Heart left ventricle (tissue), 16 donors: ENCODE measurements at regions not wholly inside any gene's neighbourhood (a gene's known extent, or its start where the extent isn't known, plus 50 kb on each side); places are given as distances from the start of the nearest gene placed in this dataset.

Source experiments
- ATAC-seq, 4 donors: fragments of 200-7000 bp; cut with Tn5 transposase; one replicate each; pipeline ENCODE4 v1.9.1; 2020 to 2022; ENCODE audit warnings: moderate library complexity in 4 of 4, mild to moderate bottlenecking in 3 of 4, moderate number of reproducible peaks in 1 of 4
- DNase-seq, 5 donors: peaks; one replicate each; pipeline ENCODE4 v3.0.0-alpha.2; 2020
- H3K27ac ChIP-seq, 12 donors: fragments of 200-600 bp; sonication (generic) in 4 of 12; one replicate each; pipeline versions ENCODE4 v1.5.0 to v1.8.0; 2016 to 2022; ENCODE audit warnings: mild to moderate bottlenecking in 2 of 12
- H3K27me3 ChIP-seq, 9 donors: fragments of 200-600 bp; sonication (generic) in 2 of 9; one replicate each; pipeline versions ENCODE4 v1.5.1 to v1.8.0; 2016 to 2022; ENCODE audit warnings: mild to moderate bottlenecking in 3 of 9
- H3K36me3 ChIP-seq, 9 donors: fragments of 200-600 bp; sonication (generic) in 2 of 9; one replicate each; pipeline versions ENCODE4 v1.5.0 to v1.8.0; 2018 to 2022; ENCODE audit warnings: mild to moderate bottlenecking in 2 of 9
- H3K4me1 ChIP-seq, 12 donors: fragments of 200-600 bp; sonication (generic) in 4 of 12; one replicate each; pipeline versions ENCODE4 v1.5.0 to v1.8.0; 2016 to 2022; ENCODE audit warnings: mild to moderate bottlenecking in 3 of 12
- H3K4me3 ChIP-seq, 12 donors: fragments of 200-600 bp; sonication (generic) in 4 of 12; one replicate each; pipeline versions ENCODE4 v1.5.0 to v1.8.0; 2017 to 2022; ENCODE audit warnings: mild to moderate bottlenecking in 9 of 12, moderate library complexity in 4 of 12
- H3K9me3 ChIP-seq, 12 donors: fragments of 200-600 bp; sonication (generic) in 4 of 12; one replicate each; pipeline versions ENCODE4 v1.5.0 to v1.8.0; 2016 to 2022; ENCODE audit warnings: mild to moderate bottlenecking in 1 of 12
- POLR2A ChIP-seq, 2 donors: fragments of 450-650 bp; IDR thresholded peaks; one replicate each; pipeline ENCODE4 v1.6.1; 2017; ENCODE audit warnings: antibody characterized with exemption in 2 of 2, mild to moderate bottlenecking in 2 of 2, moderate library complexity in 2 of 2
- WGBS, 4 donors: extraction: QIAGEN DNeasy Blood & Tissue Kit in 2 of 4; methylation state at CpG; one replicate each; pipeline versions ENCODE4 v1.1.5 to v1.1.7; 2013 to 2018; 5-methylcytosine and 5-hydroxymethylcytosine counted together
- intact Hi-C, 10 donors: fragments of 100-400 bp; cut with DNase I; formaldehyde crosslinking; loops; one replicate each; pipeline versions ENCODE4 v1.11.1 to v1.14.2; 2022
- TF ChIP-seq, protein P1 (sequence below), 12 donors: fragments of 200-600 bp; sonication (generic) in 4 of 12; IDR thresholded peaks; one replicate each; pipeline versions ENCODE4 v1.5.0 to v1.8.0; 2018 to 2022; ENCODE audit warnings: antibody characterized with exemption in 12 of 12, mild to moderate bottlenecking in 5 of 12
- donor health status: ischemic (EF 13 %, LVEDD 7.1; RV severe dilation, severe dysfunction).
- donor health status: healthy with polysubstance abuse.
- donor health status: DM: no; HTN: yes; CAD: no.
- donor health status: DM: no; HTN: no; CAD: no.
- donor health status: ischemic (EF 25% LVEDD 6.9; RV normal size, moderate dysfunction).
- donor health status: ischemic (EF 25% LVEDD 5.7; RV mildly dilated, moderate dysfunction).
- donor health status: healthy.
- donor health status: DM: yes; HTN: yes; CAD: no.
- donor health status: ischemic (EF 35%, LVEDD 5.7; RV mildly dilated, moderate dysfunction).
- donor health status: nonischemic (EF 11% LVEDD 7.7; RV severe dilation, severe dysfunction).
- donor health status: DM: yes; HTN: yes; CAD: no.
- donor health status: PGD.
- donor health status: ischemic (EF 29% LVEDD 5.4; RV normal size, mild dysfunction).
- donor health status: nonischemic (EF 23%, LVEDD 6.1; RV moderate dilation, normal function).

DNA sequence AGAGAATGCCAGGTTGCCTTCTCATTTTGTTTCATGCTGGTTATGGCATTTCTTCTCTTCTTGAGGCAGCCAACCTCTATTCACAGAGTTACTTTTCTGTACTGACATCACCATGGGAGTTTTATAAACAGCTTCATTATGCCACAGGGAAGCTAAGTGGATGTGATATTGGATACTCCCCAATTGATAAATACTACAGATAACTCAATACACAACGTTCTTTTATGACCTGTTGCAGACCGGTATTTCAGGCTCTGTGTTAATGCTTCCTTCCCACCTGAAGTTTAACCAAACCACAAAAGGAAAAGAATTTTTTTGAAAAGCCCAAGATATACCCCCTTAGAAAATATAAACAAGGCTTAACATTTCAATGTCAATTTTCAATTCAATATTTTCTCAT, 258.3 kb upstream of the SOX11 start:
- Histone ChIP-seq H3K4me1 (no peaks in the 10 kb centered on the region), H3K27me3 (no peaks in the 10 kb centered on the region), H3K27ac (no peak overlapping the region), H3K9me3 (no peaks in the 10 kb centered on the region), H3K36me3 (no peaks in the 10 kb centered on the region), H3K4me3 (no peak overlapping the region)
- no peak for TF ChIP-seq POLR2A (IDR thresholded peaks at IDR 0.05)
- TF ChIP-seq, protein P1, sequence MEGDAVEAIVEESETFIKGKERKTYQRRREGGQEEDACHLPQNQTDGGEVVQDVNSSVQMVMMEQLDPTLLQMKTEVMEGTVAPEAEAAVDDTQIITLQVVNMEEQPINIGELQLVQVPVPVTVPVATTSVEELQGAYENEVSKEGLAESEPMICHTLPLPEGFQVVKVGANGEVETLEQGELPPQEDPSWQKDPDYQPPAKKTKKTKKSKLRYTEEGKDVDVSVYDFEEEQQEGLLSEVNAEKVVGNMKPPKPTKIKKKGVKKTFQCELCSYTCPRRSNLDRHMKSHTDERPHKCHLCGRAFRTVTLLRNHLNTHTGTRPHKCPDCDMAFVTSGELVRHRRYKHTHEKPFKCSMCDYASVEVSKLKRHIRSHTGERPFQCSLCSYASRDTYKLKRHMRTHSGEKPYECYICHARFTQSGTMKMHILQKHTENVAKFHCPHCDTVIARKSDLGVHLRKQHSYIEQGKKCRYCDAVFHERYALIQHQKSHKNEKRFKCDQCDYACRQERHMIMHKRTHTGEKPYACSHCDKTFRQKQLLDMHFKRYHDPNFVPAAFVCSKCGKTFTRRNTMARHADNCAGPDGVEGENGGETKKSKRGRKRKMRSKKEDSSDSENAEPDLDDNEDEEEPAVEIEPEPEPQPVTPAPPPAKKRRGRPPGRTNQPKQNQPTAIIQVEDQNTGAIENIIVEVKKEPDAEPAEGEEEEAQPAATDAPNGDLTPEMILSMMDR (IDR thresholded peaks at IDR 0.05), result no peak
- WGBS, 4 donors, result 38 to 60% (median 49%) methylated on average over 2 of the region's 2 CpGs
- ATAC-seq (no peak), DNase-seq (no peak)
- intact Hi-C loops, result no loop called here

DNA sequence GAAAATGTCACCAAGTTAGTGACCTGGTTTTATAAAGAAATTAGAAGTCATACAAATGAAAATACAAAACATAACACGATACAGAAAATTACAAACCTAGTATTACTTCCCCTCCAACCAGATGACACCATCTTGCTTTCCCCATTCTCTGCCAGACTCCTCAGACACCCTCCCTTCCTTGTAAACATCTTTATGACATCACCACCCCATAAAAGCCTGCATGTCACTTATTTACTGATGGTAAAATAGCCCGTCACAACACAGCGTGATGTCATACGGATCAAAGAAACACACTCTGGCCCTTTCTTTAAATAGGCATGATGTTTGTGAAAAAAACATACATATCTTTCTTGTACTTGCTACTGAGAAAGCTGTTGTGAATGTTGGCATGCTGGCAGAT, 254.8 kb upstream of the SOX11 start:
- Histone ChIP-seq H3K4me1 (no peaks in the 10 kb centered on the region), H3K27ac (no peak overlapping the region), H3K9me3 (no peaks in the 10 kb centered on the region), H3K4me3 (no peak overlapping the region), H3K27me3 (no peaks in the 10 kb centered on the region), H3K36me3 (no peaks in the 10 kb centered on the region)
- intact Hi-C loops, result no loop called here
- DNase-seq (no peak), ATAC-seq (no peak)
- WGBS, 4 donors, result 88 to 93% (median 89%) methylated on average over 4 of the region's 4 CpGs
- no peak for TF ChIP-seq POLR2A (IDR thresholded peaks at IDR 0.05)
- TF ChIP-seq, protein P1 (IDR thresholded peaks at IDR 0.05), result no peak

- no peaks in the 10 kb centered on the region for H3K36me3 ChIP-seq
- no peak overlapping the region for H3K4me3 ChIP-seq
- ATAC-seq, result no peak
- H3K9me3 ChIP-seq, result no peaks in the 10 kb centered on the region
- TF ChIP-seq, protein P1 (IDR thresholded peaks at IDR 0.05), result no peak
- no peak for TF ChIP-seq POLR2A (IDR thresholded peaks at IDR 0.05)
- no peaks in the 10 kb centered on the region for H3K27me3 ChIP-seq
- 93 to 100% (median 95%) methylated on average over 1 of the region's 1 CpG for whole genome bisulfite sequencing, 4 donors
- no peaks in the 10 kb centered on the region for H3K4me1 ChIP-seq
- DNase-seq, result no peak
- intact Hi-C loops, result no loop called here
- H3K27ac ChIP-seq, result no peak overlapping the region
These were observed 252.0 kb upstream of the SOX11 start for GRCh38 chr2:5440174-5440573.

DNA sequence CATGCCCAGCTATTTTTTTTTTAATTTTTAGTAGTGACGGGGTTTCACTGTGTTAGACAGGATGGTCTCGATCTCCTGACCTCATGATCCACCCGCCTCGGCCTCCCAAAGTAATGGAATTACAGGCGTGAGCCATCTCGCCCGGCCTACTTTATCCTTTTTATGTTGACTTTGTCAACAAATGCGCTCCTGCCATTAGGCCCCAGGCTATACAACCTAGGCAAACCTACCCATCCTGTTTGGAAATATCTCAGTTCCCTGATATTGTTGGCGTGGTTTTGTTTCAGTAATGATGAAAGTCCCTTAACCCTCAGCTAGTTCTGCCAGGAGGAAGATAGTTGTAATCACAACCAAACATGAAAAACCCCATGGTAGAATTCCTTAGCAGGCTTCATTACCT, 249.4 kb upstream of the SOX11 start:
- Histone ChIP-seq H3K4me1 (no peaks in the 10 kb centered on the region), H3K4me3 (no peak overlapping the region), H3K36me3 (no peaks in the 10 kb centered on the region), H3K27ac (no peak overlapping the region), H3K9me3 (no peaks in the 10 kb centered on the region), H3K27me3 (no peaks in the 10 kb centered on the region)
- DNase-seq (no peak), ATAC-seq (no peak)
- intact Hi-C loops, result no loop called here
- no peak for TF ChIP-seq POLR2A (IDR thresholded peaks at IDR 0.05)
- TF ChIP-seq, protein P1 (IDR thresholded peaks at IDR 0.05), result no peak
- WGBS, 4 donors, result 85 to 97% (median 90%) methylated on average over 9 of the region's 9 CpGs
